ENCODE measurements at regions not wholly inside any gene's neighbourhood (a gene's known extent, or its start where the extent isn't known, plus 50 kb on each side); places are given as distances from the start of the nearest gene placed in this dataset.
"Not testable (repeated sequence)": the region's sequence is repeated elsewhere in the genome, so short reads cannot be mapped to it uniquely, and the experiment has no call there.

- not testable (repeated sequence) for TF ChIP-seq CTCF (conservative IDR thresholded peaks at IDR 0.05; ENCODE audit: low read depth, low read length); BHLHE40 (IDR thresholded peaks at IDR 0.05; ENCODE audit: low read depth, low read length); CHD1 (IDR thresholded peaks at IDR 0.05; ENCODE audit: low read depth, low read length); POLR2A (IDR thresholded peaks at IDR 0.05; ENCODE audit: low read depth, low read length)
Observed at GRCh38 chrX:39436538-39436937, 635.3 kb downstream of the MID1IP1 start.

All from IMR-90 (cell line).